Endothelial cell (in vitro differentiated cells): ENCODE measurements at regions not wholly inside any gene's neighbourhood (a gene's known extent, or its start where the extent isn't known, plus 50 kb on each side); places are given as distances from the start of the nearest gene placed in this dataset.

Experiments used
- DNase-seq: peaks from one replicate; pipeline ENCODE4 v3.0.0; 2021; ENCODE audit warnings: low spot score
- H3K27ac Mint-ChIP-seq: one replicate; pipeline ENCODE4 v1.8.0; 2021; ENCODE audit warnings: mixed read lengths, inconsistent platforms; ENCODE audit not compliant: unreplicated experiment
- H3K27me3 Mint-ChIP-seq: one replicate; pipeline ENCODE4 v1.8.0; 2021; ENCODE audit warnings: mild to moderate bottlenecking, moderate library complexity, mixed read lengths, inconsistent platforms; ENCODE audit not compliant: unreplicated experiment
- H3K36me3 Mint-ChIP-seq: one replicate; pipeline ENCODE4 v1.8.0; 2021; ENCODE audit warnings: mild to moderate bottlenecking, low read depth, mixed read lengths, inconsistent platforms; ENCODE audit not compliant: unreplicated experiment
- H3K4me1 Mint-ChIP-seq: one replicate; pipeline ENCODE4 v1.8.0; 2021; ENCODE audit warnings: mild to moderate bottlenecking, mixed read lengths, inconsistent platforms; ENCODE audit not compliant: unreplicated experiment
- H3K4me3 Mint-ChIP-seq: one replicate; pipeline ENCODE4 v1.8.0; 2021; ENCODE audit warnings: mild to moderate bottlenecking, mixed read lengths, inconsistent platforms; ENCODE audit not compliant: unreplicated experiment
- H3K9me3 Mint-ChIP-seq: one replicate; pipeline ENCODE4 v1.8.0; 2021; ENCODE audit warnings: mixed read lengths, inconsistent platforms; ENCODE audit not compliant: unreplicated experiment
- CTCF ChIP-seq: fragments of 200-600 bp; sonication (generic); IDR thresholded peaks from one replicate; pipeline ENCODE4 v1.5.0; 2021; ENCODE audit warnings: antibody characterized with exemption; ENCODE audit not compliant: unreplicated experiment

DNA sequence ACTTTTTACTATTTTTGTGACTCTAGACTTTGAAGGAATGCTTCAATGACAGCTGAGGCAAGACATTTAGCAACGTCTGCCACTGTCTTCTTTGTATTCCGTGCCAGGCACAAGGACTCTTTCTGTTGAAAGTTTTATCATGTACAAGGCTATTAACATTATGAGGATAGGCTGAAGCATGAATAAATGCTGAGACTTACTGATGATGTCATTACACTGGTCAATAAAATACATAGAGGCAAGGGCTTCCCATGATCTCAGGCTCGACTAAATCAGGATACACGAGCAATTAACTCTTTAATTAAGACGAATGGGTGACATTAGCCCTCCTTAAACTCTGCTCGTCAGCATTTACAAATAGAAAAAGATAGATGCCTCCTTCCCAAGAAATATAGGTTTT lies 1393.3 kb upstream of the WWC1 start:
- DNase-seq = no peak
- H3K4me1 Mint-ChIP-seq = no peaks in the 10 kb centered on the region
- no peak overlapping the region for H3K27ac Mint-ChIP-seq
- H3K4me3 Mint-ChIP-seq = no peak overlapping the region
- no peaks in the 10 kb centered on the region for H3K9me3 Mint-ChIP-seq
- no peaks in the 10 kb centered on the region for H3K27me3 Mint-ChIP-seq
- TF ChIP-seq CTCF = no peak
- H3K36me3 Mint-ChIP-seq = no peaks in the 10 kb centered on the region

- no peak for TF ChIP-seq CTCF
- H3K27ac Mint-ChIP-seq = no peak overlapping the region
- no peaks in the 10 kb centered on the region for H3K9me3 Mint-ChIP-seq
- no peaks in the 10 kb centered on the region for H3K27me3 Mint-ChIP-seq
- no peaks in the 10 kb centered on the region for H3K36me3 Mint-ChIP-seq
- H3K4me3 Mint-ChIP-seq = no peak overlapping the region
- DNase-seq = no peak
- H3K4me1 Mint-ChIP-seq = no peaks in the 10 kb centered on the region
These were observed 1392.1 kb upstream of the WWC1 start for GRCh38 chr5:166899343-166899742.

DNA sequence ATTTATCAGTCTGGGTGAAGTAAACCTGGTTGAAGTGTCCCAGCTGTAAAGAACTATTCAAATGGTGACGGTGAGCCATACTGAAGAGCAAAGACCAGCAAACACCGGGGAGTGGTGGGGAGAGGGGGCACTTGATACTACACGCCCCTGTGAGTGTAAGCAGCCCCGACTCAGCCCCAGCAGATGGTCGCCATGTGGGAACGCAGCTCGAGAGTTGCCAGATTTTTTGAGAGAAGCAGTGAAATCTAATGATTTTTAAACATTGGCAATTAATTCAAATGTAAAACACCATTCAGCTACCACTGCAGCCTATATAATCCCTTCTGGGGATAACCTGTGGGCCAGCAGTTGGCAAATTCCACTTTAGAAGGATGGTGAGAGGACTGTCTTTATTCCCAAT lies 1386.9 kb upstream of the WWC1 start:
- peaks cover 2% of the 10 kb centered on the region for H3K27me3 Mint-ChIP-seq
- TF ChIP-seq CTCF = no peak
- H3K27ac Mint-ChIP-seq = no peak overlapping the region
- H3K9me3 Mint-ChIP-seq = no peaks in the 10 kb centered on the region
- no peaks in the 10 kb centered on the region for H3K4me1 Mint-ChIP-seq
- no peak overlapping the region for H3K4me3 Mint-ChIP-seq
- H3K36me3 Mint-ChIP-seq = no peaks in the 10 kb centered on the region
- DNase-seq = no peak

DNA sequence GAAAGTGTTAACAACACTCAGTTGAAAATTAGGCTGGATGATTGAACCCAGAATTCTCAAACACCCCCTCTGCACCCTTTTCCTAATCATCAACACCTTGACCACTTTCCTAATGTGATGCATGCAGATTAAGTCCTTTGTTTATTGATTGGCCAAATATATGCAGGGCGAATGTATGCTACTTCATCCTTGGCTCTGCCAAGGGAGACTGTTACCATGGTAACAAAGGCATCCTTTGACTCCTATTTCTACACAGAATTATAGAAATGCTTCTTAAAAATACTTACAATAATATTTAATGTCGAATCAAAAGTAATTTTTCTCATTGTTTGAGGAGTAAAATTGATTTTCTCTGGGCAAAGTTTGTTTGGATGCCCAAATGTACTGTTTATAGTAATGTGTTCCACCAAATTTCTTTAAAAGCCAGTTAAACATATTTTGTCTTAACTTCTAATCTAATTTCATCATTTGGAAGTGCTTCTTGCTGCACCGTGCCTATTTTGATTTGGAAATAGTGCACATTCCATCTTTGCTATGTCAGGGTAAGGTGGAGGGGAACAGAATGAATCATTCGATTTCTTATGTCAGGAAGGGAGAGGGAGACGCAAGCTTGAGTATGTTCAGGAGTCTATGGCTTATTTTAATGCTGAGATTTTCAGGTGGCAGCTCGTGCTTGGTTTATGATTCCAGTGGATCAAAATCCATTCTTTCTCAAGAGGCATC lies 1384.3 kb upstream of the WWC1 start:
- TF ChIP-seq CTCF = no peak
- no peak for DNase-seq
- H3K4me3 Mint-ChIP-seq = no peak overlapping the region
- peaks cover 2% of the 10 kb centered on the region for H3K27me3 Mint-ChIP-seq
- H3K27ac Mint-ChIP-seq = no peak overlapping the region
- no peaks in the 10 kb centered on the region for H3K9me3 Mint-ChIP-seq
- no peaks in the 10 kb centered on the region for H3K4me1 Mint-ChIP-seq
- no peaks in the 10 kb centered on the region for H3K36me3 Mint-ChIP-seq

DNA sequence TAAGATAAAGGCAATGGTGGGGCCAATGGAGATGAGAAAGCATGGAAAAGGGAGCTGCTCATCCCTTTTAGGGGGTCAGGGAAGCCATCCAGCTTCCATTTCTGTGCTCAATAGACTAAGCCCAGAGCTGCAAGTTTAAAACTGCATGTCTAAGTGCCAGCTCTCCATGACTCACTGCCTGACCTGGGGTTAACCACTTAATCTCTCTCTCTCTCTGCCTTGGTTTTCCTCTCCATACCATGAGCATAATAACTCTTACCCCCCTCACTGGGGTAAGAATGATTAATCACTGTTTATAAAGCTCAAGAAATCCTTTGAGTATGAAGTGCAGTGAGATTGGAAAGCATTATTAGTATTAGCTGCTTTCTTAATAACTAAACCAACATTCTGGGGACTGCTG lies 1382.4 kb upstream of the WWC1 start:
- no peak for TF ChIP-seq CTCF
- no peaks in the 10 kb centered on the region for H3K4me1 Mint-ChIP-seq
- H3K9me3 Mint-ChIP-seq = no peaks in the 10 kb centered on the region
- H3K36me3 Mint-ChIP-seq = no peaks in the 10 kb centered on the region
- no peak for DNase-seq
- no peak overlapping the region for H3K27ac Mint-ChIP-seq
- no peak overlapping the region for H3K4me3 Mint-ChIP-seq
- H3K27me3 Mint-ChIP-seq = peaks cover 2% of the 10 kb centered on the region
